Spleen (tissue), 11 donors: ENCODE measurements at regions not wholly inside any gene's neighbourhood (a gene's known extent, or its start where the extent isn't known, plus 50 kb on each side); places are given as distances from the start of the nearest gene placed in this dataset.

ENCODE experiments used
- DNase-seq: peaks from one replicate; pipeline ENCODE4 v3.0.0-alpha.2; 2020
- H3K27ac ChIP-seq, 8 donors: fragments of 200-600 bp; sonication (generic) in 7 of 8; 1 replicate in 4 of 8; 2 replicates in 4 of 8; pipeline versions ENCODE4 v1.5.0 to v1.8.0; 2016 to 2021; ENCODE audit warnings: inconsistent platforms in 4 of 8, mild to moderate bottlenecking in 4 of 8, moderate library complexity in 1 of 8
- H3K27me3 ChIP-seq, 7 donors: fragments of 200-600 bp; sonication (generic) in 6 of 7; replicated peaks in 1 of 7; 1 replicate in 4 of 7; 2 replicates in 3 of 7; pipeline versions ENCODE4 v1.5.0 to v1.8.0; 2016 to 2021; ENCODE audit warnings: inconsistent platforms in 3 of 7, mild to moderate bottlenecking in 1 of 7
- H3K36me3 ChIP-seq, 6 donors: fragments of 200-600 bp; sonication (generic) in 5 of 6; 1 replicate in 4 of 6; 2 replicates in 2 of 6; pipeline versions ENCODE4 v1.5.0 to v1.8.0; 2016 to 2021; ENCODE audit warnings: inconsistent platforms in 2 of 6
- H3K4me1 ChIP-seq, 6 donors: fragments of 200-600 bp; sonication (generic) in 5 of 6; 1 replicate in 3 of 6; 2 replicates in 3 of 6; pipeline versions ENCODE4 v1.5.0 to v1.8.0; 2016 to 2021; ENCODE audit warnings: inconsistent platforms in 3 of 6
- H3K4me3 ChIP-seq, 8 donors: fragments of 200-600 bp; sonication (generic) in 7 of 8; 1 replicate in 4 of 8; 2 replicates in 4 of 8; pipeline versions ENCODE4 v1.5.0 to v1.8.0; 2016 to 2021; ENCODE audit warnings: inconsistent platforms in 4 of 8, mild to moderate bottlenecking in 4 of 8, moderate library complexity in 2 of 8
- H3K9me3 ChIP-seq, 8 donors: fragments of 200-600 bp; sonication (generic) in 7 of 8; 1 replicate in 4 of 8; 2 replicates in 4 of 8; pipeline versions ENCODE4 v1.5.0 to v1.8.0; 2016 to 2021; ENCODE audit warnings: inconsistent platforms in 4 of 8
- CTCF ChIP-seq, 11 experiments: fragments of 200-600 bp in 7 of 11; fragments of 450-650 bp in 4 of 11; sonication (generic) in 4 of 11; IDR thresholded peaks in 8 of 11; conservative IDR thresholded peaks in 3 of 11; 1 replicate in 7 of 11; 2 replicates in 4 of 11; pipeline versions ENCODE4 v1.4.0 to v1.8.0; 2016 to 2021; ENCODE audit warnings: antibody characterized with exemption in 11 of 11, inconsistent platforms in 4 of 11, mild to moderate bottlenecking in 1 of 11
- POLR2A ChIP-seq, 3 donors: fragments of 450-650 bp; IDR thresholded peaks; one replicate each; pipeline ENCODE4 v1.5.1; 2017; ENCODE audit warnings: antibody characterized with exemption in 3 of 3, mild to moderate bottlenecking in 1 of 3
- POLR2AphosphoS5 ChIP-seq, 3 donors: sonication (generic); formaldehyde crosslinking; IDR thresholded peaks; one replicate each; pipeline ENCODE4 v1.5.1; 2017; ENCODE audit warnings: antibody characterized with exemption in 3 of 3
- WGBS, 5 donors: extraction: QIAGEN DNeasy Blood & Tissue Kit in 3 of 5; methylation state at CpG; one replicate each; pipeline versions ENCODE4 v1.1.5 to v1.1.7; 2013 to 2018; 5-methylcytosine and 5-hydroxymethylcytosine counted together
- intact Hi-C: fragments of 100-400 bp; cut with DNase I; formaldehyde crosslinking; loops from one replicate; pipeline ENCODE4 v1.15.0; 2023; ENCODE audit warnings: low total_unique reads
- donor health status: healthy with polysubstance abuse.
- donor health status: DM: no; HTN: no; CAD: no; lungs with moderate emphysema.
- donor health status: DM: no; HTN: no; CAD: no.
- donor health status: Bipolar disorder and iron deficiency.
- donor health status: healthy.
- donor health status: DM: no; HTN: no; CAD: no.
- donor health status: DM: yes; HTN: yes; CAD: no.

GRCh38 chr9:22237497-22238363 lies 208.9 kb upstream of the DMRTA1 start:
- Histone ChIP-seq H3K4me1 (peaks cover 10 to 38% (median 19%) of the 10 kb centered on the region in 6 donors), H3K27ac (no peak overlapping the region), H3K36me3 (no peaks in the 10 kb centered on the region), H3K4me3 (no peak overlapping the region), H3K27me3 (no peaks in the 10 kb centered on the region), H3K9me3 (no peaks in the 10 kb centered on the region)
- DNase-seq: no peak
- no peak for TF ChIP-seq CTCF (IDR thresholded peaks at IDR 0.05 in 8 of 11, conservative IDR thresholded peaks at IDR 0.05 in 3 of 11)
- TF ChIP-seq POLR2A (IDR thresholded peaks at IDR 0.05): no peak
- WGBS, 5 donors: 81 to 93% (median 86%) methylated on average over 3 of the region's 3 CpGs
- intact Hi-C loops: no loop called here

GRCh38 chr9:22238809-22239684 lies 207.6 kb upstream of the DMRTA1 start:
- H3K27ac ChIP-seq: no peak overlapping the region
- H3K27me3 ChIP-seq: no peaks in the 10 kb centered on the region
- H3K9me3 ChIP-seq: no peaks in the 10 kb centered on the region
- H3K36me3 ChIP-seq: no peaks in the 10 kb centered on the region
- TF ChIP-seq CTCF (IDR thresholded peaks at IDR 0.05 in 8 of 11, conservative IDR thresholded peaks at IDR 0.05 in 3 of 11): peak in 7 of 11 experiments; percentile 16 to 62 (median 49)
- no peak for TF ChIP-seq POLR2AphosphoS5 (IDR thresholded peaks at IDR 0.05)
- no peak overlapping the region for H3K4me3 ChIP-seq
- no peak for DNase-seq
- intact Hi-C loops: no loop called here
- peaks cover 10 to 38% (median 19%) of the 10 kb centered on the region in 6 donors for H3K4me1 ChIP-seq
- 17 to 24% (median 18%) methylated on average over 9 of the region's 9 CpGs for WGBS, 5 donors

DNA sequence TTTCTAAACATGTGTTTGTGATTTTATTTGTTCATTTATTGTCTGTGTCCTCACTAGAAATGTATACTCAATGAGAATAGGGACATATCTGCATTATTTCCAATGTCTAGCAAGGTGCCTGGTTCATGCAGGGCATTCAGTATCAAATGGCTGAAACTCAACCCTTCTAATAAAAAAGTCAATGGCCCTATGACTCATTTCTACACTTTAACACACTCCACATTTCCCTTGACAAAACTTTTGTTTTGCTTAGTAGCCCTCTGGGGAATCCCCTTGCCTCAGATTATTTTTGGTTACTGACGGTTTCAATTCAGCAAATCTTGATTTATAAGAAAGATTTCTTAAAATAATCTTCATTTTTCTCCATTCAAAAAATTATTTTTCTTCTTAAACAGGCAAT lies 206.0 kb upstream of the DMRTA1 start:
- no peak overlapping the region for H3K4me3 ChIP-seq
- H3K36me3 ChIP-seq: no peaks in the 10 kb centered on the region
- intact Hi-C loops: loop anchor here (5.0 kb wide), 2 partner anchors 217 to 428 kb away; no protein-coding TSS in a partner anchor
- no peaks in the 10 kb centered on the region for H3K9me3 ChIP-seq
- peaks cover 11 to 51% (median 19%) of the 10 kb centered on the region in 6 donors for H3K4me1 ChIP-seq
- TF ChIP-seq POLR2A (IDR thresholded peaks at IDR 0.05) (no peak), CTCF (IDR thresholded peaks at IDR 0.05 in 8 of 11, conservative IDR thresholded peaks at IDR 0.05 in 3 of 11) (no peak), POLR2AphosphoS5 (IDR thresholded peaks at IDR 0.05) (no peak)
- no peaks in the 10 kb centered on the region for H3K27me3 ChIP-seq
- peak overlapping the region in 1 of 8 donors; percentile 11 for H3K27ac ChIP-seq
- WGBS, 5 donors: 15 to 27% (median 21%) methylated on average over 1 of the region's 1 CpG
- DNase-seq: no peak
